SK-N-SH (cell line): ENCODE measurements at regions not wholly inside any gene's neighbourhood (a gene's known extent, or its start where the extent isn't known, plus 50 kb on each side); places are given as distances from the start of the nearest gene placed in this dataset.

ENCODE experiments used
- CTCF ChIA-PET: fragments of 300-600, 350-600 bp; formaldehyde crosslinking; extraction: SDS; loops from one replicate; lab custom pipeline; 2021; lab: Yijun Ruan, JAX
- POLR2A ChIA-PET: fragments of 350-600 bp; sonication (Branson Sonifier 250); formaldehyde crosslinking; extraction: SDS; loops from one replicate; lab custom pipeline; 2020; ENCODE audit warnings: antibody characterized with exemption, inconsistent platforms; lab: Yijun Ruan, JAX
- DNase-seq: peaks from one replicate; pipeline ENCODE4 v3.0.0; 2012
- H2AFZ ChIP-seq: fragments of 200-600 bp; sonication (generic); 2 replicates; pipeline ENCODE4 v1.8.1; 2016; ENCODE audit warnings: antibody characterized with exemption, mild to moderate bottlenecking, low read depth
- H3F3A ChIP-seq: fragments of 200-600 bp; sonication (generic); replicated peaks from 2 replicates; pipeline ENCODE3; 2016; ENCODE audit warnings: antibody characterized with exemption, mild to moderate bottlenecking; ENCODE audit not compliant: insufficient read depth
- H3K27ac ChIP-seq, 2 experiments: fragments of 200-500 bp in 1 of 2; fragments of 200-600 bp in 1 of 2; sonication (Bioruptor generic) in 1 of 2; sonication (generic), shearing (Covaris generic) in 1 of 2; 2 replicates each; pipeline versions ENCODE4 v1.5.1 to v1.6.1; 2014 to 2016; ENCODE audit warnings: low read depth in 2 of 2, inconsistent platforms in 1 of 2, low read length in 1 of 2, mild to moderate bottlenecking in 1 of 2, mixed read lengths in 1 of 2
- H3K27me3 ChIP-seq: fragments of 200-600 bp; sonication (generic), shearing (Covaris generic); 2 replicates; pipeline ENCODE4 v1.6.1; 2016; ENCODE audit warnings: mixed run types; ENCODE audit not compliant: insufficient read depth
- H3K36me3 ChIP-seq, 2 experiments: fragments of 200-500 bp in 1 of 2; fragments of 200-600 bp in 1 of 2; sonication (Bioruptor generic) in 1 of 2; sonication (generic) in 1 of 2; replicated peaks in 1 of 2; 2 replicates each; pipeline versions ENCODE3 to v1.5.1; 2014 to 2016; ENCODE audit warnings: low read length in 1 of 2, mild to moderate bottlenecking in 1 of 2; ENCODE audit not compliant: insufficient read depth in 2 of 2, control insufficient read depth in 1 of 2
- H3K4me1 ChIP-seq, 2 experiments: fragments of 200-500 bp in 1 of 2; fragments of 200-600 bp in 1 of 2; sonication (Bioruptor generic) in 1 of 2; sonication (generic), shearing (Covaris generic) in 1 of 2; 2 replicates each; pipeline versions ENCODE4 v1.5.1 to v1.6.1; 2014 to 2016; ENCODE audit warnings: low read depth in 1 of 2, low read length in 1 of 2, mixed run types in 1 of 2; ENCODE audit not compliant: insufficient read depth in 2 of 2, control insufficient read depth in 1 of 2
- H3K4me2 ChIP-seq: fragments of 200-600 bp; sonication (generic), shearing (Covaris generic); 2 replicates; pipeline ENCODE4 v1.6.1; 2017; ENCODE audit warnings: mixed run types
- H3K4me3 ChIP-seq, 2 experiments: fragments of 200-500 bp in 1 of 2; fragments of 200-600 bp in 1 of 2; sonication (Bioruptor generic) in 1 of 2; sonication (generic), shearing (Covaris generic) in 1 of 2; 2 replicates each; pipeline versions ENCODE4 v1.5.1 to v1.8.1; 2014 to 2016; ENCODE audit warnings: low read depth in 2 of 2, inconsistent platforms in 1 of 2, low read length in 1 of 2, mild to moderate bottlenecking in 1 of 2, mixed read lengths in 1 of 2, moderate library complexity in 1 of 2
- H3K79me2 ChIP-seq: fragments of 200-600 bp; sonication (generic); 2 replicates; pipeline ENCODE4 v1.8.1; 2017; ENCODE audit warnings: mild to moderate bottlenecking; ENCODE audit not compliant: insufficient read depth
- H3K9ac ChIP-seq: fragments of 200-600 bp; sonication (generic); 2 replicates; pipeline ENCODE4 v1.6.1; 2017; ENCODE audit warnings: mixed run types
- H3K9me2 ChIP-seq: fragments of 200-600 bp; sonication (generic); 2 replicates; pipeline ENCODE4 v1.6.1; 2017; ENCODE audit warnings: mixed run types
- H3K9me3 ChIP-seq: fragments of 200-600 bp; sonication (generic); 2 replicates; pipeline ENCODE4 v1.6.1; 2017; ENCODE audit warnings: mixed run types, mild to moderate bottlenecking, moderate library complexity
- H4K20me1 ChIP-seq: fragments of 200-600 bp; sonication (generic); 2 replicates; pipeline ENCODE4 v1.6.1; 2017; ENCODE audit warnings: mild to moderate bottlenecking, mixed run types; ENCODE audit not compliant: insufficient read depth
- CHD2 ChIP-seq: fragments of 150-350 bp; IDR thresholded peaks from 2 replicates; pipeline ENCODE4 v1.6.1; 2018; ENCODE audit warnings: low read length; ENCODE audit not compliant: partially characterized antibody
- EZH2phosphoT487 ChIP-seq: fragments of 200-600 bp; sonication (generic); IDR thresholded peaks from 2 replicates; pipeline ENCODE4 v1.6.1; 2017; ENCODE audit warnings: low read depth, mixed run types, mild to moderate bottlenecking, antibody characterized with exemption, moderate library complexity, borderline replicate concordance
- FOXJ3 ChIP-seq: sonication (generic); formaldehyde crosslinking; IDR thresholded peaks from 2 replicates; pipeline ENCODE4 v1.5.1; 2020; ENCODE audit warnings: mild to moderate bottlenecking, missing genetic modification reagents
- GABPA ChIP-seq: IDR thresholded peaks from 2 replicates; pipeline ENCODE4 v1.4.0; 2012; ENCODE audit warnings: low read depth, mild to moderate bottlenecking
- GATA2 ChIP-seq: sonication (generic); formaldehyde crosslinking; IDR thresholded peaks from 2 replicates; pipeline ENCODE4 v1.5.0; 2020; ENCODE audit warnings: mild to moderate bottlenecking, missing genetic modification reagents
- JUND ChIP-seq: IDR thresholded peaks from 2 replicates; pipeline ENCODE4 v1.4.0; 2012
- MEF2A ChIP-seq: IDR thresholded peaks from 2 replicates; pipeline ENCODE4 v1.4.0; 2012; ENCODE audit warnings: low read depth, borderline replicate concordance
- NFIC ChIP-seq: IDR thresholded peaks from 2 replicates; pipeline ENCODE4 v1.4.0; 2012; ENCODE audit warnings: borderline replicate concordance
- PBX3 ChIP-seq: IDR thresholded peaks from 2 replicates; pipeline ENCODE4; 2012
- RAD21 ChIP-seq: IDR thresholded peaks from 2 replicates; pipeline ENCODE4 v1.6.1; 2012; ENCODE audit warnings: mild to moderate bottlenecking, low read length
- RCOR1 ChIP-seq: fragments of 150-350 bp; IDR thresholded peaks from 2 replicates; pipeline ENCODE4 v1.6.1; 2017; ENCODE audit warnings: antibody characterized with exemption, low read length
- SIN3A ChIP-seq: IDR thresholded peaks from 2 replicates; pipeline ENCODE4 v1.6.1; 2012; ENCODE audit warnings: low read depth, mild to moderate bottlenecking, low read length, moderate library complexity, borderline replicate concordance
- SMC3 ChIP-seq: IDR thresholded peaks from 2 replicates; pipeline ENCODE4 v1.6.1; 2012; ENCODE audit warnings: low read depth, low read length, improper control_type of control experiment
- TCF12 ChIP-seq: IDR thresholded peaks from 2 replicates; pipeline ENCODE4 v1.4.0; 2012
- TEAD4 ChIP-seq: IDR thresholded peaks from 2 replicates; pipeline ENCODE4 v1.4.0; 2012; ENCODE audit warnings: mild to moderate bottlenecking, borderline replicate concordance; ENCODE audit not compliant: insufficient read depth
- YY1 ChIP-seq: IDR thresholded peaks from 2 replicates; pipeline ENCODE4 v1.4.0; 2012; ENCODE audit warnings: low read depth, mild to moderate bottlenecking
- WGBS: methylation state at CpG from one replicate; pipeline ENCODE4 v1.1.6; 2017; ENCODE audit warnings: low lambda C conversion rate; 5-methylcytosine and 5-hydroxymethylcytosine counted together
- TF ChIP-seq, protein P1 (sequence below): IDR thresholded peaks from 2 replicates; pipeline ENCODE4 v1.4.0; 2012; ENCODE audit warnings: low read depth, borderline replicate concordance
- TF ChIP-seq, protein P2 (sequence below): IDR thresholded peaks from 2 replicates; pipeline ENCODE4 v1.4.0; 2012; ENCODE audit warnings: low read depth

GRCh38 chr17:14594690-14595089 is 293.8 kb downstream of the HS3ST3B1 start:
- no peaks in the 10 kb centered on the region for H3F3A ChIP-seq
- POLR2A ChIA-PET, result no interaction called here
- no peaks in the 10 kb centered on the region for H3K9me2 ChIP-seq
- no peaks in the 10 kb centered on the region for H3K36me3 ChIP-seq
- no peak for DNase-seq
- H3K9me3 ChIP-seq, result no peaks in the 10 kb centered on the region
- TF ChIP-seq RCOR1 (no peak), GATA2 (no peak), SMC3 (no peak), FOXJ3 (no peak), JUND (no peak)
- TF ChIP-seq, all 33 proteins: peak for 0
- Histone ChIP-seq H4K20me1 (no peaks in the 10 kb centered on the region), H3K9ac (no peak overlapping the region), H3K4me1 (no peaks in the 10 kb centered on the region), H3K4me2 (no peak overlapping the region), H3K27ac (no peak overlapping the region), H2AFZ (no peak overlapping the region), H3K79me2 (no peaks in the 10 kb centered on the region), H3K4me3 (no peak overlapping the region), H3K27me3 (peaks cover 8% of the 10 kb centered on the region; the same call in 1 of the 2 replicates)
- WGBS, result 19% methylated on average over 5 of the region's 5 CpGs
- CTCF ChIA-PET, result no interaction called here

- TF ChIP-seq TEAD4, result no peak
- TF ChIP-seq SIN3A, result no peak
- TF ChIP-seq NFIC, result no peak
- no peaks in the 10 kb centered on the region for H3K79me2 ChIP-seq
- H4K20me1 ChIP-seq, result no peaks in the 10 kb centered on the region
- no peak overlapping the region for H3K27ac ChIP-seq
- no peak overlapping the region for H3K4me2 ChIP-seq
- no peaks in the 10 kb centered on the region for H3K36me3 ChIP-seq
- WGBS, result 4% methylated on average over 6 of the region's 6 CpGs
- H3F3A ChIP-seq, result no peaks in the 10 kb centered on the region
- no peak for DNase-seq
- no peak overlapping the region for H3K9ac ChIP-seq
- H3K9me2 ChIP-seq, result no peaks in the 10 kb centered on the region
- no peak overlapping the region for H3K4me3 ChIP-seq
- no peaks in the 10 kb centered on the region for H3K4me1 ChIP-seq
- H2AFZ ChIP-seq, result no peak overlapping the region
- ChIA-PET CTCF (no interaction called here), POLR2A (no interaction called here)
- H3K9me3 ChIP-seq, result no peaks in the 10 kb centered on the region
- peaks cover 8% of the 10 kb centered on the region; the same call in 1 of the 2 replicates for H3K27me3 ChIP-seq
Measured at GRCh38 chr17:14593956-14594355, 293.1 kb downstream of the HS3ST3B1 start.

- no peaks in the 10 kb centered on the region for H3K79me2 ChIP-seq
- no peak for DNase-seq
- H3K9me2 ChIP-seq, result no peaks in the 10 kb centered on the region
- H3K9me3 ChIP-seq, result no peaks in the 10 kb centered on the region
- H3K4me2 ChIP-seq, result no peak overlapping the region
- peaks cover 8% of the 10 kb centered on the region; the same call in 1 of the 2 replicates for H3K27me3 ChIP-seq
- no peaks in the 10 kb centered on the region for H4K20me1 ChIP-seq
- H3K4me1 ChIP-seq, result no peaks in the 10 kb centered on the region
- no peak overlapping the region for H3K4me3 ChIP-seq
- 17% methylated on average over 5 of the region's 5 CpGs for WGBS
- H3K9ac ChIP-seq, result no peak overlapping the region
- POLR2A ChIA-PET, result no interaction called here
- H3K36me3 ChIP-seq, result no peaks in the 10 kb centered on the region
- no peak overlapping the region for H2AFZ ChIP-seq
- no peaks in the 10 kb centered on the region for H3F3A ChIP-seq
- H3K27ac ChIP-seq, result no peak overlapping the region
- CTCF ChIA-PET, result no interaction called here
- TF ChIP-seq EZH2phosphoT487 (no peak), SIN3A (no peak), SMC3 (no peak), RAD21 (no peak), TCF12 (no peak), PBX3 (no peak), GATA2 (no peak), YY1 (no peak), CHD2 (no peak), MEF2A (no peak), GABPA (no peak), FOXJ3 (no peak)
- TF ChIP-seq, protein P1, sequence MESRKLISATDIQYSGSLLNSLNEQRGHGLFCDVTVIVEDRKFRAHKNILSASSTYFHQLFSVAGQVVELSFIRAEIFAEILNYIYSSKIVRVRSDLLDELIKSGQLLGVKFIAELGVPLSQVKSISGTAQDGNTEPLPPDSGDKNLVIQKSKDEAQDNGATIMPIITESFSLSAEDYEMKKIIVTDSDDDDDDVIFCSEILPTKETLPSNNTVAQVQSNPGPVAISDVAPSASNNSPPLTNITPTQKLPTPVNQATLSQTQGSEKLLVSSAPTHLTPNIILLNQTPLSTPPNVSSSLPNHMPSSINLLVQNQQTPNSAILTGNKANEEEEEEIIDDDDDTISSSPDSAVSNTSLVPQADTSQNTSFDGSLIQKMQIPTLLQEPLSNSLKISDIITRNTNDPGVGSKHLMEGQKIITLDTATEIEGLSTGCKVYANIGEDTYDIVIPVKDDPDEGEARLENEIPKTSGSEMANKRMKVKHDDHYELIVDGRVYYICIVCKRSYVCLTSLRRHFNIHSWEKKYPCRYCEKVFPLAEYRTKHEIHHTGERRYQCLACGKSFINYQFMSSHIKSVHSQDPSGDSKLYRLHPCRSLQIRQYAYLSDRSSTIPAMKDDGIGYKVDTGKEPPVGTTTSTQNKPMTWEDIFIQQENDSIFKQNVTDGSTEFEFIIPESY, result no peak
- TF ChIP-seq, protein P2, sequence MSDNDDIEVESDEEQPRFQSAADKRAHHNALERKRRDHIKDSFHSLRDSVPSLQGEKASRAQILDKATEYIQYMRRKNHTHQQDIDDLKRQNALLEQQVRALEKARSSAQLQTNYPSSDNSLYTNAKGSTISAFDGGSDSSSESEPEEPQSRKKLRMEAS, result no peak
Measured at GRCh38 chr17:14590459-14591250, 289.8 kb downstream of the HS3ST3B1 start.
